HG03354 (cell line): ENCODE measurements at regions not wholly inside any gene's neighbourhood (a gene's known extent, or its start where the extent isn't known, plus 50 kb on each side); places are given as distances from the start of the nearest gene placed in this dataset.

Source experiments
- ATAC-seq: cut with Tn5 transposase; IDR thresholded peaks from one replicate; pipeline ENCODE4 v1.9.1; 2021; ENCODE audit warnings: mild to moderate bottlenecking; ENCODE audit not compliant: unreplicated experiment, poor library complexity, severe bottlenecking

- no peak for ATAC-seq
These were observed 264.3 kb upstream of the LRTM1 start for GRCh38 chr3:55191911-55192775.

- no peak for ATAC-seq
These were observed 262.5 kb upstream of the LRTM1 start for GRCh38 chr3:55190331-55190730.

- ATAC-seq, result no peak
These were observed 261.5 kb upstream of the LRTM1 start for GRCh38 chr3:55189359-55189801.

- ATAC-seq, result no peak
These were observed 257.5 kb upstream of the LRTM1 start for GRCh38 chr3:55185380-55185779.

GRCh38 chr3:55183201-55183600 lies 255.3 kb upstream of the LRTM1 start:
- ATAC-seq, result no peak

GRCh38 chr3:55180936-55181535 lies 253.2 kb upstream of the LRTM1 start:
- peak; percentile 58 for ATAC-seq

- ATAC-seq, result no peak
These were observed 252.3 kb upstream of the LRTM1 start for GRCh38 chr3:55180161-55180560.

GRCh38 chr3:55178336-55178735 lies 250.5 kb upstream of the LRTM1 start:
- no peak for ATAC-seq

- no peak for ATAC-seq
These were observed 249.9 kb upstream of the LRTM1 start for GRCh38 chr3:55177749-55178148.

- no peak for ATAC-seq
These were observed 247.6 kb upstream of the LRTM1 start for GRCh38 chr3:55175423-55175822.

GRCh38 chr3:55174747-55175146 lies 246.9 kb upstream of the LRTM1 start:
- no peak for ATAC-seq

- no peak for ATAC-seq
These were observed 245.6 kb upstream of the LRTM1 start for GRCh38 chr3:55173504-55173903.

GRCh38 chr3:55172913-55173312 lies 245.1 kb upstream of the LRTM1 start:
- no peak for ATAC-seq

- no peak for ATAC-seq
These were observed 242.6 kb upstream of the LRTM1 start for GRCh38 chr3:55170444-55170843.

- ATAC-seq, result no peak
These were observed 241.8 kb upstream of the LRTM1 start for GRCh38 chr3:55169608-55170072.

GRCh38 chr3:55169161-55169560 lies 241.3 kb upstream of the LRTM1 start:
- no peak for ATAC-seq

- ATAC-seq, result no peak
These were observed 239.9 kb upstream of the LRTM1 start for GRCh38 chr3:55167586-55168317.

- no peak for ATAC-seq
These were observed 239.0 kb upstream of the LRTM1 start for GRCh38 chr3:55166576-55167555.

GRCh38 chr3:55165704-55166405 lies 238.0 kb upstream of the LRTM1 start:
- no peak for ATAC-seq
